OCI-LY7 (cell line): ENCODE measurements at regions not wholly inside any gene's neighbourhood (a gene's known extent, or its start where the extent isn't known, plus 50 kb on each side); places are given as distances from the start of the nearest gene placed in this dataset.

Source experiments
- BruUV-seq: library from RNA; stranded (reverse); fragments of 400-500 nt; replicated peaks from 2 replicates; lab custom pipeline; 2021; lab: Mats Ljungman, UMichigan
- CTCF ChIA-PET: fragments of 300-600 bp; sonication (Branson Sonifier 250); formaldehyde crosslinking; loops from one replicate; lab custom pipeline; 2022; ENCODE audit warnings: antibody characterized with exemption; ENCODE audit not compliant: unreplicated experiment; lab: Charles Lee
- POLR2A ChIA-PET: fragments of 300-600 bp; sonication (Branson Sonifier 250); formaldehyde crosslinking; loops from one replicate; lab custom pipeline; 2022; ENCODE audit warnings: antibody characterized with exemption; lab: Charles Lee
- DNase-seq: peaks from one replicate; pipeline ENCODE4 v3.0.0-alpha.2; 2015; ENCODE audit warnings: low spot score
- H2AFZ ChIP-seq: fragments of 200-600 bp; sonication (generic), shearing (Covaris generic); 2 replicates; pipeline ENCODE4 v1.6.1; 2014; ENCODE audit warnings: mild to moderate bottlenecking, antibody characterized with exemption, low read length, moderate library complexity
- H3K27ac ChIP-seq: fragments of 200-600 bp; sonication (generic); 2 replicates; pipeline ENCODE4 v1.5.1; 2014; ENCODE audit warnings: mixed run types, low read depth, mild to moderate bottlenecking, moderate library complexity, low read length, inconsistent platforms; ENCODE audit not compliant: poor library complexity, severe bottlenecking
- H3K36me3 ChIP-seq: fragments of 200-600 bp; sonication (generic); 2 replicates; pipeline ENCODE4 v1.6.1; 2014; ENCODE audit warnings: mild to moderate bottlenecking, antibody characterized with exemption, low read length, moderate library complexity, mixed read lengths; ENCODE audit not compliant: insufficient read depth
- H3K4me1 ChIP-seq: fragments of 200-600 bp; sonication (generic); 2 replicates; pipeline ENCODE4 v1.5.1; 2014; ENCODE audit warnings: mild to moderate bottlenecking, low read length; ENCODE audit not compliant: insufficient read depth, poor library complexity, severe bottlenecking
- H3K4me2 ChIP-seq: fragments of 200-600 bp; sonication (generic); 2 replicates; pipeline ENCODE4 v1.6.1; 2014; ENCODE audit warnings: mild to moderate bottlenecking, low read length
- H3K4me3 ChIP-seq: fragments of 200-600 bp; sonication (generic); 2 replicates; pipeline ENCODE4 v1.5.1; 2014; ENCODE audit warnings: mild to moderate bottlenecking, low read depth, low read length; ENCODE audit not compliant: poor library complexity, severe bottlenecking
- H3K79me2 ChIP-seq: fragments of 200-600 bp; sonication (generic); 2 replicates; pipeline ENCODE4 v1.6.1; 2016; ENCODE audit warnings: low read depth, mild to moderate bottlenecking, low read length, moderate library complexity, mixed read lengths; ENCODE audit not compliant: insufficient read depth
- H3K9me2 ChIP-seq: fragments of 200-600 bp; sonication (generic); 2 replicates; pipeline ENCODE4 v1.6.1; 2016; ENCODE audit warnings: mild to moderate bottlenecking, low read length, mixed read lengths; ENCODE audit not compliant: insufficient read depth
- H3K9me3 ChIP-seq: fragments of 200-600 bp; sonication (generic); 2 replicates; pipeline ENCODE4 v1.6.1; 2014; ENCODE audit warnings: mild to moderate bottlenecking, mixed run types, low read length, mixed read lengths
- H4K20me1 ChIP-seq: fragments of 200-600 bp; sonication (generic); 2 replicates; pipeline ENCODE4 v1.6.1; 2014; ENCODE audit warnings: mild to moderate bottlenecking, antibody characterized with exemption, low read length, moderate library complexity, mixed read lengths; ENCODE audit not compliant: insufficient read depth
- EZH2phosphoT487 ChIP-seq: fragments of 200-600 bp; sonication (generic); IDR thresholded peaks from 2 replicates; pipeline ENCODE4 v1.6.1; 2018; ENCODE audit warnings: low read depth, borderline replicate concordance, mild to moderate bottlenecking, mixed run types, antibody characterized with exemption, low read length, moderate library complexity, mixed read lengths
- intact Hi-C: fragments of 100-400 bp; cut with micrococcal nuclease; formaldehyde crosslinking; loops from one replicate; pipeline ENCODE4 v1.10.0; 2022; ENCODE audit not compliant: unreplicated experiment
- TF ChIP-seq, protein P1 (sequence below): fragments of 200-600 bp; sonication (generic); conservative IDR thresholded peaks from 2 replicates; pipeline ENCODE4 v1.5.1; 2014; ENCODE audit warnings: mild to moderate bottlenecking, antibody characterized with exemption, low read length, moderate library complexity, mixed read lengths

DNA sequence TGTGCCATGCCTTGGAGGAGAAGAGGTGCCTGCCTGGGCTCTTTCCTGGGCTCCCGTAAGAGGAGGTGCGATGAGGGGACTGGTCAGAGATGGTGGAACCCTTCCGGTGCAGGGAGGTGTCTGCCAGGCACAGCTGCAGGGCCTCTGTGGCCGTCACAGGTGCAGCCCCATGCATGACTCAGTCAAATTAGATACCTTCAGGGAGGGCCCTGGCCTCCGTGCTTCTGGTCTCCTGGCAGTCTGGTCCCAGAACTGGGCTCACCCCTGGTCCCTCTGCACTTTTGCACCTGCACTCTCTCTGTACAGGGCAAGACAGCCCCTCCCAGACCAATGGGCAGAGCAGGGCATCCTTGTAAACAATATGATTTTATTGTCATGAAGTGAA, 49.9 kb upstream of the LRPAP1 start:
- ChIA-PET POLR2A (no interaction called here), CTCF (no interaction called here)
- H3K9me3 ChIP-seq, result no peaks in the 10 kb centered on the region
- no peak overlapping the region for H3K4me3 ChIP-seq
- no peak for TF ChIP-seq EZH2phosphoT487
- TF ChIP-seq, protein P1, sequence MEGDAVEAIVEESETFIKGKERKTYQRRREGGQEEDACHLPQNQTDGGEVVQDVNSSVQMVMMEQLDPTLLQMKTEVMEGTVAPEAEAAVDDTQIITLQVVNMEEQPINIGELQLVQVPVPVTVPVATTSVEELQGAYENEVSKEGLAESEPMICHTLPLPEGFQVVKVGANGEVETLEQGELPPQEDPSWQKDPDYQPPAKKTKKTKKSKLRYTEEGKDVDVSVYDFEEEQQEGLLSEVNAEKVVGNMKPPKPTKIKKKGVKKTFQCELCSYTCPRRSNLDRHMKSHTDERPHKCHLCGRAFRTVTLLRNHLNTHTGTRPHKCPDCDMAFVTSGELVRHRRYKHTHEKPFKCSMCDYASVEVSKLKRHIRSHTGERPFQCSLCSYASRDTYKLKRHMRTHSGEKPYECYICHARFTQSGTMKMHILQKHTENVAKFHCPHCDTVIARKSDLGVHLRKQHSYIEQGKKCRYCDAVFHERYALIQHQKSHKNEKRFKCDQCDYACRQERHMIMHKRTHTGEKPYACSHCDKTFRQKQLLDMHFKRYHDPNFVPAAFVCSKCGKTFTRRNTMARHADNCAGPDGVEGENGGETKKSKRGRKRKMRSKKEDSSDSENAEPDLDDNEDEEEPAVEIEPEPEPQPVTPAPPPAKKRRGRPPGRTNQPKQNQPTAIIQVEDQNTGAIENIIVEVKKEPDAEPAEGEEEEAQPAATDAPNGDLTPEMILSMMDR, result no peak
- H3K36me3 ChIP-seq, result no peaks in the 10 kb centered on the region
- H3K9me2 ChIP-seq, result no peaks in the 10 kb centered on the region
- H4K20me1 ChIP-seq, result no peaks in the 10 kb centered on the region
- no peak overlapping the region for H2AFZ ChIP-seq
- BruUV-seq, result no TSS peak
- no peak for DNase-seq
- intact Hi-C loops, result no loop called here
- H3K27ac ChIP-seq, result no peak overlapping the region
- H3K79me2 ChIP-seq, result no peaks in the 10 kb centered on the region
- no peak overlapping the region for H3K4me2 ChIP-seq
- H3K4me1 ChIP-seq, result no peaks in the 10 kb centered on the region
